ENCODE measurements at regions not wholly inside any gene's neighbourhood (a gene's known extent, or its start where the extent isn't known, plus 50 kb on each side); places are given as distances from the start of the nearest gene placed in this dataset.

GRCh38 chr20:37596890-37597536 lies 69.3 kb upstream of the BLCAP start:
- no peak for DNase-seq

GRCh38 chr20:37596168-37596567 lies 68.5 kb upstream of the BLCAP start:
- no peak for DNase-seq

GRCh38 chr20:37593710-37594109 lies 66.0 kb upstream of the BLCAP start:
- DNase-seq, result no peak

GRCh38 chr20:37590938-37591490 lies 63.3 kb upstream of the BLCAP start:
- DNase-seq, result no peak

GRCh38 chr20:37586078-37586477 lies 58.4 kb upstream of the BLCAP start:
- no peak for DNase-seq

GRCh38 chr20:37584238-37584807 lies 56.6 kb upstream of the BLCAP start:
- DNase-seq, result no peak

GRCh38 chr20:37581246-37581645 lies 53.6 kb upstream of the BLCAP start:
- no peak for DNase-seq

GRCh38 chr20:37580069-37580468 lies 52.4 kb upstream of the BLCAP start:
- no peak for DNase-seq

- no peak for DNase-seq
Measured at GRCh38 chr20:37579106-37579505, 51.4 kb upstream of the BLCAP start.

GRCh38 chr20:37577981-37578380 lies 50.3 kb upstream of the BLCAP start:
- DNase-seq, result no peak

Data from CD4-positive, alpha-beta T cell treated with Interleukin-1 beta for 1 hour (primary cell).